ENCODE measurements at regions not wholly inside any gene's neighbourhood (a gene's known extent, or its start where the extent isn't known, plus 50 kb on each side); places are given as distances from the start of the nearest gene placed in this dataset.

GRCh38 chr13:37448153-37448552, 150.4 kb downstream of the POSTN start:
- TF ChIP-seq L3MBTL2 (conservative IDR thresholded peaks at IDR 0.05) = no peak
- TF ChIP-seq BHLHE40 (IDR thresholded peaks at IDR 0.05; ENCODE audit: borderline replicate concordance) = no peak
- TF ChIP-seq FOXA1 (IDR thresholded peaks at IDR 0.05) = no peak
- TF ChIP-seq LEF1 (IDR thresholded peaks at IDR 0.05; ENCODE audit: borderline replicate concordance) = no peak
- no peak for TF ChIP-seq FOXK2 (IDR thresholded peaks at IDR 0.05)
- no peak for TF ChIP-seq SP1 (IDR thresholded peaks at IDR 0.05)
- TF ChIP-seq FOXM1 (IDR thresholded peaks at IDR 0.05; ENCODE audit: borderline replicate concordance) = no peak
- TF ChIP-seq ARNT (IDR thresholded peaks at IDR 0.05) = no peak
- no peak for TF ChIP-seq NFRKB (IDR thresholded peaks at IDR 0.05)
- no peak for TF ChIP-seq SUZ12 (IDR thresholded peaks at IDR 0.05)
- no peak for TF ChIP-seq HDGF (IDR thresholded peaks at IDR 0.05; ENCODE audit: borderline replicate concordance)
- TF ChIP-seq ELF4 (IDR thresholded peaks at IDR 0.05) = no peak
- TF ChIP-seq CTBP1 (IDR thresholded peaks at IDR 0.05; ENCODE audit: borderline replicate concordance) = no peak
- TF ChIP-seq TARDBP (IDR thresholded peaks at IDR 0.05) = no peak

Data from HEK293T (cell line).